ENCODE measurements at regions not wholly inside any gene's neighbourhood (a gene's known extent, or its start where the extent isn't known, plus 50 kb on each side); places are given as distances from the start of the nearest gene placed in this dataset.

GRCh38 chr2:19671311-19671710 lies 230.5 kb downstream of the TTC32 start:
- TF ChIP-seq EZH2 (IDR thresholded peaks at IDR 0.05; ENCODE audit: borderline replicate concordance, low read length) (no peak), CTCF (IDR thresholded peaks at IDR 0.05; ENCODE audit: low read length) (no peak)

Data from OCI-LY1 (cell line).